NCI-H2081 (cell line): ENCODE measurements at regions not wholly inside any gene's neighbourhood (a gene's known extent, or its start where the extent isn't known, plus 50 kb on each side); places are given as distances from the start of the nearest gene placed in this dataset.

Experiments used
- DNase-seq, 2 experiments: peaks; one replicate each; lab custom pipeline; 2025; lab: John Stamatoyannopoulos, UW

DNA sequence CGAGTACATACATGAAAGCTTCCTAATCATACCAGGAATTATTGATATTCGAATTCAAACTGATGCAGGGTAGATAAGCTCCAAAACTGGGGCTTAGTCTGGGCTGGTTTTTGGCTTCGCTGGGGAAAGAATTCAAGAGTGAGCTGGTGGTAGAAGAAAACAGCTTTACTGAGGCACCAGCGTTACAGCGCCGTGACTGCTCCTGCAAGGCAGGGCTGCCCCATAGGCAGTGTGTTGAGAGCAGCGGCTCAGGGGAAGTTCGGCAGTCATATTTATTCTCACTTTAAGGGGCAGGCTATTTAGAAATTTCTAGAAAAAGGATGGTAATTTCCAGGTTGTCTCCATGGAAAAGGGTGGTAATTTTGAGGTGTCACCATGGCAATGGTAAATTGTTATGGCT lies 292.6 kb upstream of the TCF4 start:
- DNase-seq, result no peak

DNA sequence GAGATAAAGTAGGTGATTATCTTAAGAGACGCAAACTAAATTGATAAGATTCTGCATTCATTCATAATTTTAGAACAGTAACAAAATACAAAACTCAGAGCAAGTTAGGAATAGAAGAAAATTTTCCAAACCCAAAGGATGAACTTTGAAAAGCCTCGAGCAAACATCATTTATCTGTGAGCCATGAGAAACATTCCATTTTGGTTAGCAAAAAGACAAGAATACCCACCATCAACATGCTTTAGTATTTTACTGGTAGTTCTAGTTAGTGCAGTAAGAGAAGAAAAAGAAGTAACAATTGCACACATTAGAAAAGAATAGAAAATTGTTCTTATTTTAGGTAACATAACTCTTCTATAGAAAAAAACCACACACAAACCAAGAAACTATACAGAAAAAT lies 291.3 kb upstream of the TCF4 start:
- no peak for DNase-seq

DNA sequence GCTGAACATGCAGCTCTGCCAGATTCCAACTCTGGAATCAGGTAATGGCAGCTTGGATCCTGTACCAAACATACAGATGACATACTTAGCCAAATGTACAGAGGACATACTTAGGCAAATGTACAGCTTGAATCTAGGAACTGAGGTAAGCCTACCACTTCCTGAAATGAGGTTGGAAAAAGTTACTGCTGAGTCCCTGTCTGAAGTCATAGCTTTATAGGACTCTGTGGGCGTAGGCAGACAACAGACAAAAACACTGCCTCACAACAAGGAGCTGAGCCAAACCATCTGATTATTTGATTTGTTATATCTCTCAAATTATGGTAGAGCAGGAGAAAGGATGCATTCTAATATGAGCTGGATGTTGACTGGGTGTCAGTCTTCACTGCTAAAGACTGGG lies 290.2 kb upstream of the TCF4 start:
- DNase-seq, result no peak

DNA sequence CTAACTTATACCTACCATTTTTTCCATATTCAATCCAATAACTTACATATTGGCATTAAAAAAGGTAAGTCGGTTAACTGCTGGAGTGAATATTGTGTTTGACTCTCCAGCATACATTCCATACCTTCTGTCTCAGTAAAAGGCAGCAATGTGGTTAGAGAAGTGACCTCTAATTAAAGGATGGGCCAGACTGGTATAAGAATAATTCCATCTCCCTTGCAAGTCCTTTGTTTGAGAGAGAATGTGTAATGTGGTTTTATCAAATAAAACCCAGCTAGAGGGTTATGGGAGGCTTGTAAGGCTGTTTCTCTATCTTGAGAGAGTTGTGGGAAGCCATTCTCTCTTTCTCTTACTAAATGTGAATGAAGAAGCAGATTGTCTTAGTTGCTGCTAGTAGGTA lies 289.3 kb upstream of the TCF4 start:
- DNase-seq, result no peak

DNA sequence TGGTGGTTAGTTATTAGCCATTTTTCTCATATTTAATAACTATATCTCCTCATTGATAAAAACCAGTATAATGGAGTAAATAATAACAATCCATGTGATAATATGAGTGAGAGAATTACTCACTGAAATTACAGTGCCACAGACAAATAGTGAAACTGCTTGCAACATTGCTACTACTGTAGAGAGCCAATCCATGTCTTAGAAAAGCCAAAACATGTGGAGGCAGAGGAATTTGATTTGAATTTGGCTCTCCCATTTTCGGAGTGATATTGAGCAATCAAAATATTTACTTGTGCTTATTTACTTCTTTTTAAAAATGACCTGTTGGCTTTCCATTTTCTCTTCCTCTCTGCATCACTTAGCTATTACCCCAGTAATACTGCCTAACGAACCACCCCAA lies 288.3 kb upstream of the TCF4 start:
- DNase-seq, result no peak

DNA sequence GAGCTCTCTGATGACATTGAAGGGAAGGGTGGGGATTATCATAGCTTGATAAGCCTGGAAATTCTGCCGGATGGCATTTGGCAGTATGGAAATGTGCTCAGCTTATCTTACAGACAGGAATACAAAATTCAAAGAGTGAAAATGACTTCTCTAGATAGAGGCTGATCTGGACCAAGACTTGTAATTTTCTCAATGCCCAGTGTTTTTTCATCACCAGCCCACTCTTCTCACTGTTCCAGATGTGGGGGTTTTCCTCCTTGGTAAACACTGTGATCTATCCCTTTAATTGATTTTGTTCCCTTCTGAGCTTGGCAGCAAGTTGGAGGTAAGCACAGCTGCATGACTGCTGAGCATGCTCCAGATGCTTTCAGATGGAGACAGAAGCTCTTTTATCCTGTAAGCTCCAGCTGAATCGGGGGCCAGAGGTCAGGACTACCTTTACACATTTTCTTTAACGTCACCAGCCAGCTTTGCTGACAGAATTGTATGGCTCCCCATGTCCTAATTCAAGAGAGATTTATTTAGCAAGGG lies 287.4 kb upstream of the TCF4 start:
- no peak for DNase-seq

DNA sequence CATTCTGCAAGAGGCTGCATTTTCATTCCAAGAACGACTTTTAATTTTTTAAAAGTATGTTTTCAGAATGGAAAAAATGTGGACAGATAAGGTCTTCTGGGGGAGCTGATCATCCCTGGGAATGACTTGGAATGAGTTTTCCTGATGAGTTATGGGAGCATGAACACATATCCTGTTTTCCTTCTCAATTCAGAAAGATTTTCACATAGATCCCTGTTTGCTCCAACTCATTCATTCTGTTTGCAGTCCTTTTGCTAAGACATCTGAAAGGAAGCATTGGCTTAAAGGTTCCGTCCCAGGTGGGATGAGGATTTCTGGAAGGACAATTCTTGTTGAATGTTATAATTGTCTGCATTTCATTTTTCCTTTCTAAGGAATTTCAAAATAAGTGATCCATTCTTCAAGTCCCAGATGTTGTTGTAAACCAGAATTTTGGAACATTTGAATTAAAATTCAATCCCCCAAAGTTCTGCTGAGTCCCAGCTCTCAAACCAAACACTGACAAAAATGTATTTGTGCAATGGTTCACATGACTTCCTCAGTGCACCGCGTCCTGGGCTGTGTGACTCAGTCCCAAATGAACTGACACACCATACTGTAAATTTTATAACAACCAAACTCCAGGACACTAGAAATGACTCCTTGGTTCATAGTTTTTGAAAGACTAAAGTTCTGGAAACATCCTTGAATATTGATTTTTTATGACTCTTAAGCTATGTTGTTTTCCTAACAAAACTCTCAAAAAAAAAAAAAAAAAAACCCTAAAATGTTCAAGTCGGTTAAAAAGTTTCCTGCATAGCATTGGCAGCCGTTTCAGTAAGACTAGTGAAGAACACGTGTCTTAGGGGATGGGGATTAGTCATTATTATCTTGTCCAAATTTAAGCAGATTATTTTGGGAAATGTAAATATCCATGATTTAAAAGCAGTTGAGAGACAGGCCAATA lies 281.8 kb upstream of the TCF4 start:
- no peak for DNase-seq

DNA sequence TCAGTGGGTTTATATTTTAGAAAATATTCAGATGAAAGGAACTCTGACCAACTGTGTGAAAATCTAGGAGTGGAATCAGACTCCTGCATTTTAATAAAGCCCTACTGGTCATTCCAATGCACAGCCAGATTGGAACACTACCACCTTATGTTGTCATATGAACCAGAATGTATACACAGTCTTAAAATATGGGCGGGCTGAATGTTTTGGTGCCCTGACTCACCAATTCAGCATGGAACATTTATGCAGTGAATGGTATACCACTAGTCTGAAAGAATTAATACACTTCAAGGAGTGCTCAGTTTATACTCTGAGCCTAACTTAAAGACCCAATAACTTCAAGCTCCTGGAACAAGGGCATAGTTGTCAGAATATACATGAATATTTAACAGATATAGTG lies 280.9 kb upstream of the TCF4 start:
- no peak for DNase-seq

DNA sequence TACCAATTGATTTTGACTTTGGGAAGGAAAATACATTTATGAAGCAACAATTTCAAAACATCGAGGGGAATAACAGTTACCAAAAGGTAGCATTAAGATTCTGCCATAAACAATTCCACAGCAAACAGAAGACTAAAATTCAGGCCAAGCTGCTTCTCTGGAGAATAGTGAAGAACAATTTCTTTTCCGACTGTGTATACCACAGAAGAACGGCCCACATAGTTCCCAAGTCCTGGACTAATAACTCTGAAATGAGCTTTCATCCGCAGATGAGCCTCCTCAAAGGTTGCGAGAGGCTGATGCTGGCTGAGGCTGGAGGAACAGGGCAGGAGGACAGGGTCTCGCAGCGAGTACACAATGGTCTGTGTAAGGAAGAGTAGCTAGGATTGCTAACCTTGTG lies 278.9 kb upstream of the TCF4 start:
- no peak for DNase-seq

DNA sequence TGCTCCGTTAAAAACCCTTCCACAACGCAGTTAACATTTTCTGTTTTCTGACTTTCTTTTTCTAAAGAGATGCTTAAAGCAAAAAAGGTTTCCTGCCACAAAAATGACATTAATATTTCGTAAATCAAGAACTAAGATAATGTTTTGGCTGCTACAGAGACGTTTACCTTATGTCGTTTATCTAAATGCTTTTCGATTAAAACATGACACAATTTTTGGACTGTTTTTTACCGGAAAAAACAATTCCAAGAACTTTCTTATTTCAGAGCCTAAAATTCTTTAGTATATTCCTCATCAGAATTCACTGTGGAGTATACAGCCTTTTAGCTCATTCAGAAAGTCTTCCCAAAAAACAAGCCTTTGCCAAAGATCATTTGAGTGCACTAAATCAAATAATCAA lies 278.0 kb upstream of the TCF4 start:
- DNase-seq, result no peak

DNA sequence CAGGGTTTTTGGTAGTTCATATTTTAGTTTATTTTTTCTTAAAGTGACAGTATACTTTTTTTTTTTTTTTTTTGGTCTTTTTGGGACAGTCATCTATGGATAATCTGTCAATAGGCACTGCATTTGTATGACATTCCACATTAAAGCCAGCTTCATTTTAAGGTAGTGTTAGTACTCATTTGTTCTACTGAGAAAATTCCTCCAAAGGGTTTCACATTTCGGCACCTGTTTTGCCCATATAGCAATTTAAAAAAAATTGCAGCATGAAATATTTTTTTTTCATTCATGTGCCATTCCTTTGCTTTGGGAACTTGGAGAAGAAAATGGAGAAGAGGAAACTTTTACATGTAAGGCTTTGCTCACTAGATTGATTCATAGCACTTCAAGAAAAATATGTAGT lies 276.3 kb upstream of the TCF4 start:
- DNase-seq, result no peak

DNA sequence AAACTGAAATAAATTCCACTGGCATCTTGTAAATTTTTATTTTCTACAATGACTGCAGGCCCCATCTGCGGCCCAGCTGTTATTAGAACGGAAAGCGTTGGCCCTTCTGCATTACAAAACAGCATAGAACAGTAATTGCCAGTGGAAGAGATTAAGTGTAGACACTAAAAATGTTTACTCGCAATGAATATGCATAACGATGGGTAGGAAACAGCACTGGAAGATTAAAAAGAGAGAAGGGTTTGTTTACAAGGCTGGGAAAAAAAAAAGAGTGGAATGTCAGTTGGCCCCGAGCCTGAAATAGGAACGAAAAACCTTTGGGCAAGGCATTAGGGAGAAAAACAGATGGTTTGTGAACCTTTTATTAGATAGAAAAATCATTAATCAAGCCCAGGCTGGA lies 275.9 kb upstream of the TCF4 start:
- no peak for DNase-seq

DNA sequence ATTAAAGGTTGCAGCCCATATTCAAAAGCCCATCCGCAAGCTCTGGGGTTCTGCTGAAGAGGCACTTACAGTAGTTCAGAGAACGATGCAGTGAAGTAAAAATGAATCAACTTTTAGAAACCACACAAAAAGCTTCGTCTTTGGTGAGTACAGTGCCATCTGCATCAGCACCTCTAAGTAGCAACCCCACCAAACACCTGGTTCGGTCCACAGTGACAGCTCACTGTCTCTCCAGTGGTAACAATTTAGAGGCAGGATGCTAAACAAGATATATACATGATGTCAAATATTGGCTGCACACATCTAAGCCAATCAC lies 275.4 kb upstream of the TCF4 start:
- no peak for DNase-seq

DNA sequence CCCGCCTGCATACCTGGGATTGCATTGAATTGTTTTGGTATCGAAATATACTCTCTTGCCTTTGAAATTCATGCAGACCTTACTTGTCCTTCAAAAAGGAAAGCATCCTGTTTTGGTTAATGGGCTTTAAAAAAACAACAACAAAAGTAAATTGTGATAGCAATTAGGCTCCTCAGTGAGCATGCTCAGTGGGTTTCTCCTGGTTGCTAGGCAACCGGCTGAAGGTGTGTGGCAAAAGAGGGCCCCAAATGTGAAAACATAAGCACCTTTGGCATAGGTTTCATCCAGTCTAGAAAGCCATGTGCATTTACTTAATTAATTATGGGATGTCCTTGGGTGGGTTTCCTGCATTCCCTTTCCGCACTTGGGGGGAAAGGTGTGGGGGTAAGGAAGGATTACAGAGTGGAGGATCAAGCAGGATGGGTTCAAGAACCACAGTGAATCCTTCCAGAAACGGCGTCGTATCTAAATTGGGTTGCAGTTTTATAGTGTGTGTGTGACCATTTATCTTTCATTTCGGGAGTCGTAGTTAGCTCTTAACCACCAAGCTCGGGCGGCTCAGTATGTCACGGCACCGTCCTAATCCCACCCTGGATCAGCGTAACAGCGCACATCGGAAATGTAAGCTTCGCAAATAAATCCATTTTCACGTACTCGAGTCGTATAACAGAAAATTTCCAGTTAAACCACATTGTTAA lies 274.9 kb upstream of the TCF4 start:
- no peak for DNase-seq

DNA sequence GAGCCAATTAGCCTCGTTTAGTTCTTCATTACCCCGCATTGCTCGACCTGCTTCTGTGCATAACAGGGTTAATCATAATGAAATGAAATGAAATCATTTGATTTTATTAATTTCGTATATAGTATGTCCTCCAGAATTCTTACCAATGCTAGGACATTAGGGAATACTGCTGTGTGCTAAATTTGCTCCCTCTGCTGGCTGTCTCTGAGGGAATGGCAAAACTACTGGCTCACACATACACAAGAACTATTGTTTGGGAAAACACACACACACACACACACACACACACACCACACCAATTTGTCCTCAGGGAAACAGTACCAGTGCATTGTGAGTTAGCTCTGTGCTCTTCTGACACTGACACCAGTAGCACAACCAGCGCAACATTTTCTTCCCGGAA lies 273.3 kb upstream of the TCF4 start:
- DNase-seq, result no peak

DNA sequence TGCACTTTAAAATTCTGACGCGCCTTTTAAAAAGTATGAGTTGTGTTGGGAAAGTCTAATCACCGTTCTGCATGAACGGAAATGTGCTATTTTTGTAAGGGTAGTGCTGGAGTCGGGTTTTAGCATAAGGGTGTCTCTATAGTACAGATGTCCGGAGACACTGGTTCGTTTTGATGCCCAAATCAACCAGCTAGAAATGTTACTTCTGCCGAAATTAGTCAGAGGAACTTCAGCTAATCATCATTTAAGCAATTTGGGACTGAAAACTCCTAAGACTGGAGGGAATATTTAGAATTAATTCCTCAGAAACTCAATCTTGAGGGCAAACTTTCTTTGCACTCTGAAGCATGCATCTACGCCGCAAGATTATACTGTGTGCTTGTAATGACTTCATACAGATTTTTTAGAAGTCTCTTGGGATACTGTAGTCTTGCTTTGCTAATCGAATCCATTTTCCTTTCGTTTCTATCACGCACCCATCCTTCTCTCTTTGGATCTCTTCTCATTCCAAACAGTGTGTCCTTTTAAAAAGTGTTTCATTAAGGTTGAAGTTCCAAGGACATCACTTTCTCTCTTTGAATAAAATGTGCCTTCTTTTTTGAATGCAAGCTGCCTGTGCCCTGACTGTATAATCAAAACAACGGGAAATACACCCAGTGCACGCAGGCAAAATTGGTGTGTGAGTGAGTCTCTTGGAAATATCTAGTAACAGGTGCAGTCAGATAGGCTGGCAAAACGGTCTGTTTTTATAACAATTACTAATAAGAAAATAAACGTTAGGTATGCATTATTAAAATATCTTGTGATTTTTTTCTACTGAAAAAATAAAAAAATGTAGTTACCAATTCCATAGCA lies 270.9 kb upstream of the TCF4 start:
- DNase-seq, result no peak

DNA sequence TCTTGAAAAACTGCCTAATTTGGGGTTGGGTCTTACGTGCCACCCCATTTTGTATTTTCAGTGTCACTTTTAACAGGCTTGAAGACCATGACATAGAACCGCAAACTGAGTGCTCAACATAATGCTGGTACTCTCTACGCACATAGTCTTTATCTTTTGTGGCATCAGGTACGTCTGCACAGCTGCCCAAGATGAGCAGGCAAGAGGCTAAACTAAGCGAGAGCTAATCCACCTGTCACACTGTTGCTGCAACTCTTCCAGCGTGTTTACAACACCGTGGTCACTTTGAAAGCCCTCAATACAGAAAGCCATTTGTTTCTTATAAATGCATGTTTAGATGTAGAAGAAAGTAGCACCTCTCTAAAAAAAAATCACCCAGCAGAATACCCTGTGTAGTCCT lies 270.0 kb upstream of the TCF4 start:
- DNase-seq, result no peak

DNA sequence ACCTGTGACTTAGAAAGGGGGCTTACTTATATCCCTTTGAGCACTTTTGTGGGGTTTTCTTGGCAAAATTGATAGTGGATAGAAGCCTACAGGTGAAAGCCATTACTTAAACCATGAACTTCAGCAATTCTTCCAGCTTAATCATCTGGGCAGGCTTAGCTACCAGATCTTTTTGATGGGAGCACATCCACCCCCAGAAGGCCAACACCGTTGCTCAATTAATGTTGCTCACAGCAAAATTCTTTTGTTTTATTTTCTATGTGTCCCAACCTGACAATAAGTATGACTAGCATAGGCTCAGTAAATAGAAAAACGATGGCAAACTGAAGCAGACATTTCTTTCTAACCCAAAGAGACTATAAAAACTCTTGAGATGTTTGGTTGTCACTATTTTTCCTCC lies 269.4 kb upstream of the TCF4 start:
- DNase-seq, result no peak

DNA sequence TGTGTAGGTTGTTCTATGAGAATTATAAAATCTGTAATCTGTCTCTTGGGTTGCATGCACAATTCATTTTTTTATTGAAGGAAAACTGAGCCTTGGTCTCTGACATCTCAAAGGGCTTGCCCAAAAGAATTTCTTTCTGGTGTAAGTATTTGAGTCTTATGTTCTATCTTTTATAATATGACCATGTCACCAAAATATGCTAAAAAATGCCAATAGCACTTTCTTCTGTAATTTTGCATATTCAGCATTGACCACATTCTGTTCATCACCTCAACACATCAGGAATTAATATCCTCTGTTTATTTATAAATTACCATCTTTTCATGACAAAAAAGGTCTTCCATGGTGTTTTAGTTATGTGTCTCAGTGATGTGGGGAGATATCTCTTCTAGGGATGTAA lies 268.7 kb upstream of the TCF4 start:
- no peak for DNase-seq

DNA sequence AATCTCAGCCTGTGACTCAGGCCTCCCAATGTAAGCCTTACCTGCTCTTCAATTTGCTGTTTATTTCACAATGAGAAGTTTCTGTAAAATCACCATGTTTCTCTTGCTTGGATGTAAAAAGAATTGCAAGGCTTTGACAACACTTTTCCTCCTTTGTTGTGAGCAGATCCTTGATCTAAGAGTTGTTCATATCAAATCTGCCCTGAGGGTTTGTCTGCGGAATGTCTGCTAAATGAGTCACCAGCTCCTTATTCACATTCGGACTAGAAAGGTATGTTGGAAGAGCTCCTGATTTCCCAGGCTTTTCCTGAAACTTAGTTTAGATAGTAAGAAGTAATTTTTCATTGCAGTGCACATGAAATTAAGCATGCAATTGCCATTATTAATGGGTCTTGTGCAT lies 268.2 kb upstream of the TCF4 start:
- no peak for DNase-seq

DNA sequence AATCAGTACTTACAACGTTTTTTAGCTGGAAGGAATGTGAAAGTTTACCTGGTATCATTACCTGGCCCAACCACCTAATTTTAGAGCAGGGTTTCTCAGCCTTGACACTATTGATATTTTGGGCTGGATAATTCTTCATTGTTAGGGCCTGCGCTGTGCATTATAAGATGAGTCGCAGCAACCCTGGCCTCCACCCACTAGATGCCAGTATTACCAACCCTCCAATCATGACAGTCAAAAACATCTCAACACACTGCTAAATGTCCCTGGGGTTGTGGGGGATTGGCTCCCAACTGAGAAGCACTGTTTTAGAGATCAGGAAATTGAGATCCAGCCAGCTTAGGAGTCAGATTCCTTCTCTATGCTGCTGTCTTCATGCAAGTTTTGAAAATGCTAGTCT lies 265.3 kb upstream of the TCF4 start:
- no peak for DNase-seq

DNA sequence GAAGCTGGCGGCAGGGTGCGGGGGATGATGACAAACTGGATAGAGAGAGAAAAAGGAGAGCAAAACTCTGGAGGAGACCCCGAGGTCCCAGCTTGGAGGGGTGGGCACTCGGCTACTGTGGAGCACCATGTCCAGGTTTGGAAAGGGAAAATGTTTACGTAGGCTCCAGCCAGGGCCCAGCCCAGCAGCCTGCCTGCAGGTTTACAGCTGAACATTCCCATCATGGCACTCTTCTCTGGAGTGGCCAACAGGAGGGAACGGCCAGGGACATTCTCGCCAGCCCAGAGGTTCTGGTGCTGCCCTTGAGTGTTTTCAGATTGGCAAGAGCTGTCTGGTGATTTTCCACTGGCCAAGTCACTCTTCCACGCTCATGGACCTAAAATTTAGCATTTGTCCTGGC lies 262.9 kb upstream of the TCF4 start:
- no peak for DNase-seq

DNA sequence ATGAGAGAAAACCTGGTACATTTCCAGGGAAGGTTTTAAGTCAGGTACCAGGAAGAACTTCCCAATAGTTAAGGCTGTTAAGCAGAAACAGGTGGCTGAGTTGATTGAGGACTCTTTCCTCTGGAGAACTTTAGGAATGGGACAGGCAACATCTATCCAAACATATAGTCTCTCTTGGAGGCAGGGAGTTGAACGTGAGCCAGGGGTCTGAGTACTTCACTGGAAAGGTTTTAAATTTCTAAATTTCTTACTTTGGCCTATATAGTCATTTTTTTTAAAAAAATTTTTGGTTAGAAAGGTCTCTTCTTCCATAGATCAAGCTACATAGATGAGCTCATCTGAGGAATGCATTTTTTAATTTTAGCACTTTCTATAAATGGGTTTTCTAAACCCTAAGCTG lies 261.4 kb upstream of the TCF4 start:
- DNase-seq, result no peak
